ENCODE measurements at regions not wholly inside any gene's neighbourhood (a gene's known extent, or its start where the extent isn't known, plus 50 kb on each side); places are given as distances from the start of the nearest gene placed in this dataset.

DNA sequence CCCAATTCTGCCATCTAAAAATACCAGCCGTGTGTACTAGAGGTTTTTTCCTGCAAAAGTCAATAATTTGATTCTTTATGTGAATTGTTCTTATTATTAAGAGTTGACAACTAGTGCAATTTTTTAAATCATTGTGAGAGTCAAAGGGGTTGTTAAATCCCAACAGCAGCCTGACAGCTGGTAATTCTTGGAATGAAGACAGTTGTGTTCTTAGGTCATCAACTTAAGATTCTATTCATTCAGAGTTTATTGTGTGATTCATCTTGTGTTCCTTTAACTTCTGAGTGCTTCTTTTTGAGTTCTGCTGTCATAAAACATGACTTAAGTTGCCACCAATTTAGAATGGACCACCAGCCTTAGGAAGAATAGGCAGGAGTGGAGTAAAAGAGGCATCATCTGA is 329.0 kb downstream of the NAF1 start:
- no peak for TF ChIP-seq POLR2A (IDR thresholded peaks at IDR 0.05)
- TF ChIP-seq, protein P1, sequence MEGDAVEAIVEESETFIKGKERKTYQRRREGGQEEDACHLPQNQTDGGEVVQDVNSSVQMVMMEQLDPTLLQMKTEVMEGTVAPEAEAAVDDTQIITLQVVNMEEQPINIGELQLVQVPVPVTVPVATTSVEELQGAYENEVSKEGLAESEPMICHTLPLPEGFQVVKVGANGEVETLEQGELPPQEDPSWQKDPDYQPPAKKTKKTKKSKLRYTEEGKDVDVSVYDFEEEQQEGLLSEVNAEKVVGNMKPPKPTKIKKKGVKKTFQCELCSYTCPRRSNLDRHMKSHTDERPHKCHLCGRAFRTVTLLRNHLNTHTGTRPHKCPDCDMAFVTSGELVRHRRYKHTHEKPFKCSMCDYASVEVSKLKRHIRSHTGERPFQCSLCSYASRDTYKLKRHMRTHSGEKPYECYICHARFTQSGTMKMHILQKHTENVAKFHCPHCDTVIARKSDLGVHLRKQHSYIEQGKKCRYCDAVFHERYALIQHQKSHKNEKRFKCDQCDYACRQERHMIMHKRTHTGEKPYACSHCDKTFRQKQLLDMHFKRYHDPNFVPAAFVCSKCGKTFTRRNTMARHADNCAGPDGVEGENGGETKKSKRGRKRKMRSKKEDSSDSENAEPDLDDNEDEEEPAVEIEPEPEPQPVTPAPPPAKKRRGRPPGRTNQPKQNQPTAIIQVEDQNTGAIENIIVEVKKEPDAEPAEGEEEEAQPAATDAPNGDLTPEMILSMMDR (IDR thresholded peaks at IDR 0.05), result no peak

All from vagina (tissue), 2 donors.